Skeletal muscle tissue (tissue), 3 donors: ENCODE measurements at regions not wholly inside any gene's neighbourhood (a gene's known extent, or its start where the extent isn't known, plus 50 kb on each side); places are given as distances from the start of the nearest gene placed in this dataset.

Experiments
- H3K27ac ChIP-seq: one replicate; pipeline ENCODE4 v1.7.0; 2013; ENCODE audit warnings: mild to moderate bottlenecking, low read depth, low read length, inconsistent platforms
- H3K27me3 ChIP-seq, 3 donors: one replicate each; pipeline ENCODE4 v1.7.0; 2013; ENCODE audit warnings: low read length in 3 of 3; ENCODE audit not compliant: control insufficient read depth in 3 of 3, insufficient read depth in 3 of 3
- H3K36me3 ChIP-seq, 3 donors: one replicate each; pipeline ENCODE4 v1.7.0; 2013; ENCODE audit warnings: low read length in 3 of 3; ENCODE audit not compliant: control insufficient read depth in 3 of 3, insufficient read depth in 3 of 3
- H3K4me1 ChIP-seq, 3 donors: one replicate each; pipeline ENCODE4 v1.7.0; 2013; ENCODE audit warnings: low read length in 3 of 3, mild to moderate bottlenecking in 3 of 3; ENCODE audit not compliant: control insufficient read depth in 3 of 3, insufficient read depth in 3 of 3
- H3K4me3 ChIP-seq, 3 donors: one replicate each; pipeline ENCODE4 v1.7.0; 2013; ENCODE audit warnings: low read length in 3 of 3
- H3K9ac ChIP-seq, 3 donors: one replicate each; pipeline ENCODE4 v1.7.0; 2013; ENCODE audit warnings: low read length in 3 of 3, mild to moderate bottlenecking in 3 of 3, moderate library complexity in 2 of 3, low read depth in 1 of 3
- H3K9me3 ChIP-seq, 3 donors: one replicate each; pipeline ENCODE4 v1.7.0; 2013; ENCODE audit warnings: low read length in 3 of 3; ENCODE audit not compliant: control insufficient read depth in 3 of 3
- donor health status: Osteomylitis.

GRCh38 chr7:114755856-114756255 is 166.0 kb upstream of the MDFIC start:
- no peaks in the 10 kb centered on the region for H3K27me3 ChIP-seq
- no peak overlapping the region for H3K27ac ChIP-seq
- no peaks in the 10 kb centered on the region for H3K36me3 ChIP-seq
- H3K9me3 ChIP-seq: no peaks in the 10 kb centered on the region
- H3K4me3 ChIP-seq: no peak overlapping the region
- no peak overlapping the region for H3K9ac ChIP-seq
- no peaks in the 10 kb centered on the region for H3K4me1 ChIP-seq

- no peak overlapping the region for H3K9ac ChIP-seq
- H3K36me3 ChIP-seq: no peaks in the 10 kb centered on the region
- H3K27ac ChIP-seq: no peak overlapping the region
- no peaks in the 10 kb centered on the region for H3K9me3 ChIP-seq
- no peaks in the 10 kb centered on the region for H3K27me3 ChIP-seq
- H3K4me1 ChIP-seq: no peaks in the 10 kb centered on the region
- H3K4me3 ChIP-seq: no peak overlapping the region
Observed at GRCh38 chr7:114758661-114759227, 163.2 kb upstream of the MDFIC start.

- Histone ChIP-seq H3K27me3 (no peaks in the 10 kb centered on the region), H3K9ac (no peak overlapping the region), H3K36me3 (no peaks in the 10 kb centered on the region), H3K9me3 (no peaks in the 10 kb centered on the region), H3K27ac (no peak overlapping the region), H3K4me3 (no peak overlapping the region), H3K4me1 (no peaks in the 10 kb centered on the region)
Observed at GRCh38 chr7:114759347-114760062, 162.4 kb upstream of the MDFIC start.

GRCh38 chr7:114760477-114760876 is 161.4 kb upstream of the MDFIC start:
- no peak overlapping the region for H3K4me3 ChIP-seq
- H3K27ac ChIP-seq: no peak overlapping the region
- H3K9me3 ChIP-seq: no peaks in the 10 kb centered on the region
- H3K9ac ChIP-seq: no peak overlapping the region
- no peaks in the 10 kb centered on the region for H3K4me1 ChIP-seq
- no peaks in the 10 kb centered on the region for H3K36me3 ChIP-seq
- no peaks in the 10 kb centered on the region for H3K27me3 ChIP-seq

- Histone ChIP-seq H3K4me3 (no peak overlapping the region), H3K9ac (no peak overlapping the region), H3K27ac (no peak overlapping the region), H3K27me3 (no peaks in the 10 kb centered on the region), H3K36me3 (no peaks in the 10 kb centered on the region), H3K9me3 (no peaks in the 10 kb centered on the region), H3K4me1 (no peaks in the 10 kb centered on the region)
Observed at GRCh38 chr7:114761973-114762372, 159.9 kb upstream of the MDFIC start.

GRCh38 chr7:114765331-114766040 is 156.4 kb upstream of the MDFIC start:
- H3K36me3 ChIP-seq: no peaks in the 10 kb centered on the region
- H3K27ac ChIP-seq: no peak overlapping the region
- H3K4me1 ChIP-seq: no peaks in the 10 kb centered on the region
- no peaks in the 10 kb centered on the region for H3K9me3 ChIP-seq
- no peak overlapping the region for H3K4me3 ChIP-seq
- H3K27me3 ChIP-seq: no peaks in the 10 kb centered on the region
- H3K9ac ChIP-seq: no peak overlapping the region

- Histone ChIP-seq H3K4me3 (no peak overlapping the region), H3K4me1 (no peaks in the 10 kb centered on the region), H3K36me3 (no peaks in the 10 kb centered on the region), H3K9ac (no peak overlapping the region), H3K27ac (no peak overlapping the region), H3K27me3 (no peaks in the 10 kb centered on the region), H3K9me3 (no peaks in the 10 kb centered on the region)
Observed at GRCh38 chr7:114766041-114766356, 155.9 kb upstream of the MDFIC start.

GRCh38 chr7:114777288-114777687 is 144.6 kb upstream of the MDFIC start:
- Histone ChIP-seq H3K36me3 (no peaks in the 10 kb centered on the region), H3K9ac (no peak overlapping the region), H3K27ac (no peak overlapping the region), H3K9me3 (no peaks in the 10 kb centered on the region), H3K4me1 (no peaks in the 10 kb centered on the region), H3K27me3 (no peaks in the 10 kb centered on the region), H3K4me3 (no peak overlapping the region)

GRCh38 chr7:114783508-114783907 is 138.4 kb upstream of the MDFIC start:
- no peaks in the 10 kb centered on the region for H3K4me1 ChIP-seq
- H3K27me3 ChIP-seq: no peaks in the 10 kb centered on the region
- H3K9ac ChIP-seq: no peak overlapping the region
- H3K27ac ChIP-seq: no peak overlapping the region
- no peaks in the 10 kb centered on the region for H3K36me3 ChIP-seq
- no peaks in the 10 kb centered on the region for H3K9me3 ChIP-seq
- H3K4me3 ChIP-seq: no peak overlapping the region

GRCh38 chr7:114784177-114784576 is 137.7 kb upstream of the MDFIC start:
- Histone ChIP-seq H3K9ac (no peak overlapping the region), H3K36me3 (no peaks in the 10 kb centered on the region), H3K4me3 (no peak overlapping the region), H3K9me3 (no peaks in the 10 kb centered on the region), H3K27me3 (no peaks in the 10 kb centered on the region), H3K27ac (no peak overlapping the region), H3K4me1 (no peaks in the 10 kb centered on the region)
